GM12865 (cell line): ENCODE measurements at regions not wholly inside any gene's neighbourhood (a gene's known extent, or its start where the extent isn't known, plus 50 kb on each side); places are given as distances from the start of the nearest gene placed in this dataset.
"Not testable (repeated sequence)": the region's sequence is repeated elsewhere in the genome, so short reads cannot be mapped to it uniquely, and the experiment has no call there.

Source experiments
- DNase-seq: peaks from one replicate; pipeline ENCODE4 v3.0.0; 2010; ENCODE audit warnings: low read depth
- H3K4me3 ChIP-seq: 2 replicates; pipeline ENCODE4 v1.5.1; 2011; ENCODE audit warnings: mild to moderate bottlenecking, low read depth, low read length, control low read depth
- CTCF ChIP-seq: IDR thresholded peaks from 2 replicates; pipeline ENCODE4 v1.5.1; 2011; ENCODE audit warnings: low read length, control low read depth, low read depth, inconsistent platforms; ENCODE audit not compliant: insufficient read depth; ENCODE audit errors: missing control alignments

- TF ChIP-seq CTCF, result peak; percentile 19
- H3K4me3 ChIP-seq, result no peak overlapping the region
- DNase-seq, result peak; percentile 8
Observed at GRCh38 chr12:78562368-78563205, 302.0 kb upstream of the SYT1 start.

GRCh38 chr12:78563826-78564225 is 300.7 kb upstream of the SYT1 start:
- DNase-seq, result no peak
- no peak for TF ChIP-seq CTCF
- no peak overlapping the region for H3K4me3 ChIP-seq

GRCh38 chr12:78566456-78566855 is 298.1 kb upstream of the SYT1 start:
- TF ChIP-seq CTCF, result no peak
- no peak overlapping the region for H3K4me3 ChIP-seq
- no peak for DNase-seq

- no peak overlapping the region for H3K4me3 ChIP-seq
- DNase-seq, result no peak
- TF ChIP-seq CTCF, result no peak
Observed at GRCh38 chr12:78568321-78569020, 296.1 kb upstream of the SYT1 start.

- TF ChIP-seq CTCF, result no peak
- no peak for DNase-seq
- H3K4me3 ChIP-seq, result no peak overlapping the region
Observed at GRCh38 chr12:78571953-78572352, 292.6 kb upstream of the SYT1 start.

- H3K4me3 ChIP-seq, DNase-seq: not testable (repeated sequence)
Observed at GRCh38 chr12:78575208-78575607, 289.4 kb upstream of the SYT1 start.

- TF ChIP-seq CTCF, result no peak
- no peak for DNase-seq
- no peak overlapping the region for H3K4me3 ChIP-seq
Observed at GRCh38 chr12:78579846-78580245, 284.7 kb upstream of the SYT1 start.
